IPS DF 4.7 (cell line): ENCODE measurements at regions not wholly inside any gene's neighbourhood (a gene's known extent, or its start where the extent isn't known, plus 50 kb on each side); places are given as distances from the start of the nearest gene placed in this dataset.

ENCODE experiments used
- DNase-seq: peaks from one replicate; pipeline ENCODE4 v3.0.0-alpha.2; 2013; ENCODE audit warnings: low spot score; ENCODE audit errors: extremely low read depth

DNA sequence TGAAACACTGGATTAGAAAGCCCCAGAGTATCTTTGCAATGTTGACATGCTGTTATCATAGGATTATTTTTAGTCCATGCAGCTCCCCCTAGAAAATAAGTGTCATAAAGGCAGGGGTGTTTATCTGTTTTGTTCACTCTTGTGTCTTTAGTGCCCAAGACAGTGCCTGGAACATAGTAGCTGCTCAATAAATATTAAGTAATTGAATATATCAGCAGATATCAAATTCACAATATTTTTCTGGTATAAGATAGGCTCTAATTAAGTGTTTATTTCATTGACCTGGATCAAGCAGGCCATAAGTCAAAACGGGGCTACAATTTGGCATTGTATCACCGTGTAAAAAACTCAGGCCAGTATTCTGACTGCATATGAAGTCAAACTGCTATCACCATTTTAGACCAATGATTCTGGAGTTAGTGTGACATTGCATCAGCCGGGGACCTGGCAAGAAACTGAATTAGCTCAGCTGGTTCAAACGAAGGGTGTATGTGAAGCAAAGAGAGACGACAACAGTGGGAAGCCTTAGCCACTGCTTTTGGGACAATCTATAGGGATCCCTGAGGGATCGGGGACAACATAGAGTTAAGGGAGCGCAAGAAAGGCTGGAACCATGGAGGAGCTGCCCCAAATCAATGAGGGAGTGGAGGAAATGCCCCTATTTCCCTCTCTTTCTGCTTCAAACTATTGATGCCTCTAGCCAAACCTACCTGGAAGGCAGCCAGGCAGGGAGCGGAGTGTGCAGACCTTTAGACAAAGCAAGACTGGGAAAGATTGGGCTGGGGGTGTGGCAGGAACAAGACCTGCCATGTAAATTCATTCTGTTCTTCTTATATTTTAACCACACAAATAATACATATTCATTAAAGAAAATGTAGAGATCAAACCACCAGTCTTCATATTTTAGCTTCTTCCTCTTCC, 112.2 kb downstream of the PLEKHG1 start:
- DNase-seq: no peak

DNA sequence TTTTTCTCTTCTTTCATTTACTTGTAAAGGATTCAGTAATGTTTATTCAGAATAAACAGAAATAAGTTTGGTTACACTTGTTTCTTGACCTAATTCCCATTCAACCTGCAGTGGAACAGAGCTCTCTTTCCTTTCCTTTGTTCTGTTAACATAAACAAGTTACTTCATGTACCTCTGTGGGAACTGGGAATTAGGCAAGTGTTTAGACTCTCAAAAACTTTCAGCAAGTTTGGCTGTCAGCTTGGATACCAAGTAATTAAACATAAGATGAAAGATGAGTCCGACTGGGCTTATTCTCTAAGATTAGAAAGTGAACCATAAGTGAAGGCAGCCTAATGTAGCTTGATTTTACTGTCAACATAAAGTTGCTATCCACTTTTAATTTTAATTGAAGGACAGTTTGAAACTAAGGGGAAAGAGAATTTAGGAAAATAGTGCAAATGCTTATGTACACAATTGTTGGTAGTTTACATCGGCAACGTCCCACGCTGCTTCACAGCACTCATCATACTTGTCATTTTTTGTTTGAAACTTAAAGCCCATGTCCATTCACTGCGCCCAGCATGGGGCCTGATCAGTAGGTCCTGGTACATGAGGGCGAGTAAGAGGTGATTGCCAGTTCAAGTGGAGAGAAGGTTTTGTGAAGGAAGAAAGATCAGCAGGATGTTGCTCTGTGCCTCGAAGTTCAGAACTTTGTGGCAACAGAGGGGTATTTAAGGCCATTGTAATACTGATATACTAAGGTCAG, 113.0 kb downstream of the PLEKHG1 start:
- no peak for DNase-seq

DNA sequence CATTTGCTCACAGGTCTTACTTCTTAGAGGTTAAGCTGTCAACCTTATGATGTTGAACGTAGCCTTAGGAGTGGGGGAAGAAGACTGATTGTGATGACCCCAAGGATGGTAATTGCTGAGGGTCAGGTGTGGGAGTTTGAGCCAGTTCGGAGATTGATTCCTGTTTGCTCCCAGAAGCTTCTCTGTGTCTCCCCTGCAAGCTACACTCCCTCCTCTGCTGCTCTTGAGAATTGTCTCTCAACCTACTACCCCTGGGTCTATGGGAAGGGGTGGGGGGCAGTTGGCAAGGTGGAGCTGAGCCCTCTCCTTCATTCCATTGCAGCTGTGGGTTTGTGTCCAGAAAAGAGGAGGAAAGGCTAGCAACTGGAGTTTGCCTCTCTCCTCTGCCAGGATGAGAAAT, 113.8 kb downstream of the PLEKHG1 start:
- no peak for DNase-seq

DNA sequence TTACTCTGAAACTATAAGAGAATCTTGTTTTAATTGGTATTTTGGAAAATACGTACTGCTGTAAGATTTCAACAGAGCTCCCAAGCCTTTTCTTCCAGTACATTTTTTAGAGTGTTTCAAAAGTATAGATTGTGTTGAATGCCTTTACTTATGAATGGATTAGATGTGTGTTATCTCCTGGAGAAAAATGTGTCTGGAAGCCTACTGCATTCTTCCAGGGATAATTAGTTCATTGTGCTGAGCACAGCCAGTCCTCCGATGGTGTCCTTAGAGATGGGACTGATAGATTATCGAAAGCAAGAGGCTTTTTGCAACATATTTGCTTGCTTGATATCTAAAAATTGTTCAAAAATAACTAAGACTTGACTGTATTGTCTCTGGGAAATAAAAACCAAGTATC, 114.2 kb downstream of the PLEKHG1 start:
- DNase-seq: no peak

DNA sequence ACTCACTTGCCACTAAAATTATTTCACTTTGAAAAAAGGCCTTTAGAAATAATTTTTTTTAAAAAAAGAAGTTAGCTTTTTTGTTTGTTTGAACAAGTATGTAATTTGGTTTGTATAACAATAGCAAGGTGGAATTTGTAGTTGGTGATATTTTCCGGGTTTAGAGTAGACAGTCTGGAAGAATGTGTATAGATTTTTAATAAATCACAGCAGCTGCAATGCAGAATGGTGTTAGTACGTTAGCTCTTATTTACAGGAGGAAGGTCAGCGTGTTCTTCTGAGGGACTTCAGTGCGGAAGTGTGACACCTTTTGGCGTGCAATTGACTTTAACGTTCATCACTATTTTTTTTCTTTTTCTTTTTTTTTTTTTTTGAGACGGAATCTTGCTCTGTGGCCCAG, 115.4 kb downstream of the PLEKHG1 start:
- no peak for DNase-seq

DNA sequence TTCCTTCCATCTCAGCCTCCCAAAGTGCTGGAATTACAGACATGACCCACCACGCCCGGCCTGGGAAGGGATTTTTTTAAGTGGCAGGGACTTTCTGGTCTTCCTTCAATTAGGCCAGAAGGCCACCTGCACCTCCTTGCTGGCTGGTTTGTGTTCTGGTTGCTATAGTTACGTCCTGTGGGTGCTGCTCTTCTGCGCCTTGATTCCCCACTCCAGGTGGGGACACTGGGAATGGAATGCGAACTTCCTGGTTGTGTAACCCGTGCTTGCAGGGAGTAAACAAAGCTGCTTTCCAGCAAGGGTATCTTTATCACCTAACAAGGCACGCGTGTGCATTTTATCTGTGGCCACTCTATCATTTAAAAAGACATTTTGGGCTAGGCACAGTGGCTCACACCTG, 117.7 kb downstream of the PLEKHG1 start:
- no peak for DNase-seq

DNA sequence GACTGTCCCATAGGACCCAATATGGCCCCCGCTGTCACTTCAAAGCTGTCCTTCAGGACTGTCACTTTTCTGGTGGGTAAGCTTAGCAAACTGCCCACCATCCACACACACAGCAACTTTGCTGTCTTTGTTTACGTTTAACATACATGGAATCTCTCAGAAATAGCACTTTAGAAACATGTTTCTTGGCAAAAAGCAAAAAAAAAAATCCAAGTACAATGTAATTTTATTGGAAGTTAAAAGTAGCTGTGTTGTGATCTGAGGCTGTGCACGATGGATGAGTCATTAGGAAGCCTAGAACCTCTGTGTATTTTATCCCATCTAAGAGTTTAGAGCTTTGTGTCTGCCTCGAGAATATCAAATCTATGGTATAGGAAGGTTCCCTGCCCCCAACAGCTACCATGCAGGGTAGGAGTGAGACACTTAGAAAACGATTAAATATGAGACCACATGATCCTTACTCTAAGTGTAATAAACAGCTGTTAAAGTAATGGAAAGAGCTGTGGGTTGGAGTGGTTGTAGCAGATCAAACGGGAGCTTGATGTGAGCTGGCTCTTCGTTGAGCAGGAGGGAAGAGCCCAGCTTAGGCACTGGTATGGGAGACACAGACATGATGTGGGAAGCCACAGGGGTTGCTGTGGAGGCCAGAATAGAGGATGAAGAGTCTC, 119.5 kb downstream of the PLEKHG1 start:
- no peak for DNase-seq

DNA sequence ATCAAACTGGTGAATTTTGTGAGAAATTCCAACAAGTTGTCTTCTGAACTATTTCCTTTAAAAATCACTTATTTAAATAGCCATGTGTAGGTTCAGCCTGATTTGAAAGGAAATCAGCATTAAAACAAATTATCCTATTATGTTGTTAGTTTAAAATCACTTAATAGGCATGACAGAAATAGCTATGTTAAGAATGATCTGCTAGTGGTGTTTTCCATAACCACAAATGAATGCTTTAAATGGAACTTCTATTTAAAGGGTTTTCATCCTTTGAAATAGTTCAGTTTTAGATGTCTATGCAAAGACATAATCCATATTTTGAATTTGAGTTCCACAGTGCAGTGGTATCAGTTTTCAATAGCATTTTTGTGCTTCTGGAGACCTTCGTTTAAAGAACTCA, 120.1 kb downstream of the PLEKHG1 start:
- DNase-seq: no peak

DNA sequence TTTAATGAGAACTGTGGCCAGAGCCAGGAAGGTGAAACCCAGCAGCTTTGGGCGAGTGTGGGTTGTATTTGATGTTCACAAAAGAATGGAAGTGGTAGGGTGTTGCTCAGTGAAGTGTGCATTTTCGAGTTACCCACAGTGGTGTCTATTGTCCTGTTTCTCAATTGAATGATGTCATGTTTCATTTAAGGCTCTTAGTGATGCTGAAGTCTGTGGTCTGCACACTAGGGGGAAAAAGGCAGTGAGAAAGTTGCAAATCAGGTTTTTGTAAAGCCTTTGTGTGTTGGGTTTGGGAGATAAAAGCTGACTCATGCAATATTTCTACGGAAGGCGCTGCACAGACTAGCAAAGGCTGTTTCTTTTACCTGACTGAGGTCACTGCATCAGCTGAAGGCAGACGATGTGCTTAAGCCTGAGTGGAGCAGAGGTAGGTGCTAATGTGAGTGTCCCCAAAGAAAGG, 121.1 kb downstream of the PLEKHG1 start:
- DNase-seq: no peak

DNA sequence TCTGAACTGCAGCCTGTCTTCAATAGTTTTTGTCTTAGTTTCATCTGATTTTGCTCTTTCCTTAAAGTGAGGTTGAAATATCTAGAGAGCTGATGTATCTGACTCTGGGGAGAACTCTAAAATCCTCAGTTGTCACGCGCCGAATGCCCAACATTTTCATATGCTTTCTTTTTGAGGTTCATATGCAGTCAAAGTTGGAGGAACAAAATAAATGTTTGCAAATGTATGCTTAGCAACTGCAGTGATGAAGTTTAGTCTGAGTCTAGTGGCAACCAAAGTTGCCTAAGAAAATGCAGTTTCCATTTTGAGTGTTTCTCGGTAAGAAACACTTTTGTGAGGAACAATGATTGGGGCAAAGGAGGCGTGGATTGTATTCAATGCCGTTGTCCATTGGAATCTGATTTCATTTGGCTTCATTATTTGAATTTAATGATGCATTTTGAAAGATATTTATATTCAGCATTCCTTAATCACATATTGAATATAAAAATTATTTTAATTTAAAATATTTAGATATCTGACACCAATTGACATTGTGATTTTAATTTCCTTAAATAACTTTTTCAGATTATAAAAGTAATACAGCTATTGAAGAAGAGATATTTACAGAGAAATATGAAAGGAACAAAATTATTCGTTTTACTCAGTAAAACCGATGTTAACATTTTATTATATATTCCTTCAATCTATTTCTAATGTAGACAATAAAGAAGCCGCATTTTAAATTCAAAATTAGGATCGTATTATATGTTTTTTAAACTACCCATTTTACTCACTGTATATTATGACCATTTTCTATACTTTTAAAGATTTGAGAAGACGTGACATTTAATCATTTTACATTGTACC, 122.0 kb downstream of the PLEKHG1 start:
- no peak for DNase-seq

DNA sequence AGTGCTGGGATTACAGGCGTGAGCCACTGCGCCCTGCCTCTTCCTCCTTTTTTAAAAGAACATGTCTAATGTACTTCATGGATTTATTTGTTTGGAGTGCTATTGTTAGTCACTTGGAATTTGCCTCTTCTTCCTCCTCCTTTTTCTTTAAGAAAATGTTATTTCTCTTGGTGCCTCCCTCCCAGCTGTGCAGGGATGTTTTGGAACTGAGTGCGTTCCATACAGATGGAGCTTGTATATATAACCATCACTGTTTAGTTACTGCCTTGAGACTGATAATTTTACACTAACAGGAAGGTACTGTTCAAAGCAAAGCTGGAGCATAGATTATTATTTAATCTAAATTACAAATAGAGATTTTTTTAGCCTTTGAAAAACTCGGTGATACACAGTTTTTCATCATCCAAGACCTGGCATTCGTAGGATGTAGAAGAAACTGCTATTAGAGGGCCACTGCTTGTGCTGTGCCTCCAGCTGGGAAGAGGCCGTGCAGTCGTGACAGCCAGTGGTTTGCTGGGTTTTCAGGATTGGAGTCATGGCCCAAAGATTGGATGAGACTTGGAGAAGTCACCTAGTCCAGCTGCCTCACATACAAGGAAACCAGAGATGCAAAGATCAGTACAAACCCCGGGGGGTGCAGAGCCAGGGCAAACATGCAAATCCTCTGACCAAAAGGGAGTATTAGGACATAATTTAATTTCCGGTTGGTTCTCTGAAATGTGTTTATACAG, 123.1 kb downstream of the PLEKHG1 start:
- no peak for DNase-seq

DNA sequence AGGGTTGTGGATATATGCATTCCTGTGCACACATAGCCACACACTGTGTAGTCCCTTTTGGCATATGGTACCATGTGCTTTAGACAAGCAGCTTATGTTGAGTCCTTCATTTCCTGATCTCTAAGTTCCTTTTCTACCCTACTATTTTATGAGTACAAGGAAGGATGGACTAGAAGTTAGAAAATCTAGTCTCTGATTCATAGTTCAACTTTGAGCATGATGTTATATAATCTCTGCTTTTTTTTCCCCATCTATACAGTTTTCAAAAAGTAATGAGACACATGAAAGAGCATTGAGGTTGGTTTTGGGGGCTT, 123.6 kb downstream of the PLEKHG1 start:
- DNase-seq: no peak

DNA sequence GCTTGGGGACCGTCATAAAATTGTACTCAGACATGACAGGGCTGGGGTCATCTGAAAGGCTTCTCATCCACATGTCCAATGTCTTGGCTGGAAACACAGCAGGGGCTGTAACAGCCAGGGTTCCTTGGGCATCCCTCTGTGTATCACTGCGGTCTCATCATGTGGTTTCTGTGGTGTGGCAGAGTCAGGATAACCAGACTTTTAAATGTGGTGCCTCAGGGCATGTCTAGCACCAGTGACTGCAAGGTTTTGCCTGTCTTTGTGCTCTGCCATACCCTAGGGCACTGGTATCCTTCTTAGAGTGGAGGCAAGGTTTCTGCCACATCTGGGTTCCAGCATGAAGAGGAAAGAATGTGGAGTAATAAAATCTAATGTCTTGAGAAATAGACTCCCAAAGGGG, 124.2 kb downstream of the PLEKHG1 start:
- DNase-seq: no peak

DNA sequence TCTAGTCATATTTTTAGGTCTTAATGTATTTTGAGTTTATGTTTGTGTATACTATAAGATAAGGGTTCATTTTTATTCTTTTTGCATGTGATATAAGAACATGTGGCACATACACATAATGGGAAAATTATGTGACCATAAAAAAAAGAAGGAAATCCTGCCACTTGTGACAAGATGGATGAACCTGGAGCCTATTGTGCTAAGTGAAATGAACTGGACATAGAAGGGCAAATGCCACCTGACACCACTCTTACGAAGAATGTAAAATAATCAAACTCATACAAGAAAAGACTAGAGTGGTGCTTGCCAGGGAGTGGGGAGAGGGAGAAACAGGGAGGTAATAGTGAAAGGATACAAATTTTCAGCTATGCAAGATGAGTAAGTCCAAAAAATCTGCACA, 126.1 kb downstream of the PLEKHG1 start:
- no peak for DNase-seq

DNA sequence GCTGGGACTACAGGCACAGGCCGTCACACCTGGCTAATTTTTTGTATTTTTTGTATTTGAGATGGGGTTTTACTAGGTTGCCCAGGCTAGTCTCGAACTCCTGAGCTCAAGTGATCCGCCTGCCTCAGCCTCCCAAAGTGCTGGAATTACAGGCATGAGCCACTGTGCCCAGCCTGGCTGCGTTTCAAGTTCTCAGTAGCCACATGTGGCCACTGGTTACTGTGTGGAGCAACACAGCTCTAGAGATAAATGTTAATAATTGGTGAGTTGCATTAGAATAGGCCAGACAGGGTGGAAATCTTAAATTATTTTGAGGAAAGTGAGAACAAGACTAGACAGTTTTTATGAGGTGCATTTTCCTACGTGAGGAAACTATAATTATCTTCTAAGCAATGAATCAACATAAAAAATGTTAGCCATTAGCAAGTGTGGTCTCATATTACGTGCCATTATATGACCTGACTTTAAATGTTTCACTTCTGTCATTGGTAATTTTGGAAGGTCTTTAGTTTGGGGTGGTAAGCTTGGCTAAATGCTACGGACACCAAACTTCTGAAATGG, 129.6 kb downstream of the PLEKHG1 start:
- DNase-seq: no peak

DNA sequence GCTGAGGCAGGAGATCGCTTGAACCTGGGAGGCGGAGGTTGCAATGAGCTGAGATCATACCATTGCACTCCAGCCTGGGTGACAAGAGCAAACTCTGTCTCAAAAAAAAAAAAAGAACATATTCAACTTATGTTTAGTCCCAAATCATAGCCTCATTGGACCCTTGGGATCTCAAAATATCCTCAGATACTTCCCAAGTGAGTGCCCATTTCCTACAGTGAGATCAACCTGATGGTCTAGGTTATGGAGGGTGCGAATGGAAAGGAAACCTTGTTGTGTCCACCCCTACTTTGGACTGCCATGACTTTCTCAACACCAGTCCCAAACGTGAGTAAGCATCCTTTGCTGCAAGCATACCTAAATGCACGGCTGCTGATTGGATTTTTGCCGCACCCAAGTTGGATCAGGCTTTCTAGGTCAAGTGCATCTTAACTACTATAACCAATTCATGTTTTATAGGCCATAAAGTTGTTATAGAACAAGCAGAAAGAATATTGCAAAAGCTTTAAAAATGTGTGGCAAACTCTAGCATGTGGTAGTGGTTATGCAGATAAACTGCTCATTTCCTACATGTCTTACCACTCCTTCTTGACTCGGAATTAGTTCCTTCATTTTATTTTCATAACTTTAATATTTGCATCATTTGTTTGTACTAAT, 131.2 kb downstream of the PLEKHG1 start:
- no peak for DNase-seq

DNA sequence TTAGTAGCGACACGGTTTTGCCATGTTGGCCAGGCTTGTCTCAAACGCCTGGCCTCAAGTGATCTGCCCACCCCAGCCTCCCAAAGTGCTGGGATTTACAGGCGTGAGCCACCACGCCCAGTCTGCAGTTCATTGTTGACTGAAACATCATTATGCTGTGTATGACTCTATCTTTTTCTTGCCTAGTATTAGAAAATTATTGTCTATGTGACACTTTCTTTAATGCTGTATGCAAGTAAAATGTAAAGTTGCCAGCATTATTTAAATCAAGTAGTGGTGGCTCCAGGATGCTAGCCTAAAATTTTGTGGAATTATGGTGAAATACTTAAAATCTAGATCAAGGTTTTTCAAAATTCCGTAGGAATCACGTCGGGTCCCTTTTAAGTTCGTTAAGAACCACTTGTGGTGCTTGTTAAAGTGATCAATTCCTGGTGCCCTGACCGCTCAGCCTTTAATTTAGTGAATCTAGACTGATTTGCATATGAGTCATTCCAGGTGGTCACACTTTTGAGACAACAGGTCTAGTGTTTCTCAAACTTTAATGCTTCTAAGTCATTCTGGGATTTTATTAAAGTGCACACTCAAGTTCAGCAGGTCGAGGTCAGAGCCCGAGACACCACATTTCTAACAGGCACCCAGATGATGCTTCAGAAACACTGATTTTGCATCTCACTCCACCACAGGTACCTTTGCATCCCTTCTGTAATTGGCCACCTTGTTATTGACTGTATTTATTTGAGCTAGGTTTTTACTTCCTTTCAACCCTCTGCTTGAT, 132.6 kb upstream of the MTHFD1L start:
- DNase-seq: no peak

DNA sequence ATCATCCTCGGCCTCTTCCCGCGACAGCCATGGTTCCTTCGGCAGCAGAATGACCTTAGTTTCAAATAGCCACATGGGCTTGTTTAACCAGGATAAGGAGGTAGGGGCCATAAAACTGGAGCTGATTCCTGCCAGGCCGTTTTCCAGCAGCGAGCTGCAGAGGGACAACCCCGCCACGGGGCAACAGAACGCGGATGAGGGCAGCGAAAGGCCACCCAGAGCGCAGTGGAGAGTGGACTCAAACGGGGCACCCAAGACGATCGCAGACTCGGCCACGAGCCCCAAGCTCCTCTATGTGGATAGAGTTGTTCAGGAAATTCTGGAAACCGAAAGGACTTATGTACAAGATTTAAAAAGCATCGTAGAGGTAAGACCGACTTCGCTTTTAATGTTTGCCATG, 131.8 kb upstream of the MTHFD1L start:
- DNase-seq: no peak

DNA sequence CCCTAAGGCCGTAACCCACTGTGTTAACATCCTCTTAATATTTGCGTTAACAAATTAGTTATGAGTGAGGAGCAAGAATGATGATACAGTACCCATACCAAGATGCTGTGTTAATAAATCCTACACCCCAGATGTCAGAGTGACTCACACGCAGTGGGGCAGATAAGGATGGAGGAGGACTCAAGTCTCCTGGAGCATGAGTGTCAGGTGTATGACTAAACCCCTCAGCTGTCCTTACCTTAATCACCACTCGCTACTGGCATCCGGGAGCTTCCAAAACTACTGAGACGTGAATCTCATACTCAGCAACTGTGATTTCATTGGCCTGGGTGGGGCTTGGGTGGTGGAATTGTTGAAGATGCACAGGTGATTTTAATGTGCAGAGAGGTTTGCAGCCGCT, 131.3 kb upstream of the MTHFD1L start:
- no peak for DNase-seq
